Stomach (tissue), 4 donors: ENCODE measurements at regions not wholly inside any gene's neighbourhood (a gene's known extent, or its start where the extent isn't known, plus 50 kb on each side); places are given as distances from the start of the nearest gene placed in this dataset.

Source experiments
- CTCF ChIP-seq, 7 experiments: fragments of 450-650 bp in 4 of 7; fragments of 200-600 bp in 3 of 7; sonication (generic) in 3 of 7; IDR thresholded peaks; one replicate each; pipeline ENCODE4 v1.5.1; 2016 to 2019; ENCODE audit warnings: antibody characterized with exemption in 7 of 7, control low read depth in 2 of 7, mild to moderate bottlenecking in 1 of 7
- EP300 ChIP-seq: sonication (generic); formaldehyde crosslinking; IDR thresholded peaks from one replicate; pipeline ENCODE4 v1.6.1; 2017; ENCODE audit warnings: antibody characterized with exemption

GRCh38 chr12:68495336-68496070 is 115.2 kb upstream of the RAP1B start:
- TF ChIP-seq CTCF (IDR thresholded peaks at IDR 0.05): no peak
- no peak for TF ChIP-seq EP300
